MCF 10A (cell line): ENCODE measurements at regions not wholly inside any gene's neighbourhood (a gene's known extent, or its start where the extent isn't known, plus 50 kb on each side); places are given as distances from the start of the nearest gene placed in this dataset.

Experiments used
- BruUV-seq: library from RNA; stranded (reverse); fragments of 400-500 nt; replicated peaks from 2 replicates; lab custom pipeline; 2021; lab: Mats Ljungman, UMichigan
- CTCF ChIA-PET: fragments of 300-600 bp; sonication (Branson Sonifier 250); formaldehyde crosslinking; extraction: SDS; loops from one replicate; lab custom pipeline; 2021; ENCODE audit warnings: antibody characterized with exemption, inconsistent platforms; lab: Yijun Ruan, JAX
- POLR2A ChIA-PET: fragments of 300-600, 350-650 bp; sonication (Branson Sonifier 250); formaldehyde crosslinking; extraction: SDS; loops from one replicate; lab custom pipeline; 2020; ENCODE audit warnings: antibody characterized with exemption, inconsistent platforms; lab: Yijun Ruan, JAX
- DNase-seq: peaks from one replicate; pipeline ENCODE4 v3.0.0-alpha.2; 2018; ENCODE audit not compliant: unreplicated experiment
- H3K27ac Mint-ChIP-seq: one replicate; pipeline ENCODE4 v1.8.0; 2022; ENCODE audit warnings: mild to moderate bottlenecking, low read depth, mixed read lengths; ENCODE audit not compliant: unreplicated experiment
- H3K27me3 Mint-ChIP-seq: one replicate; pipeline ENCODE4 v1.8.0; 2022; ENCODE audit warnings: mixed read lengths; ENCODE audit not compliant: insufficient read depth, unreplicated experiment
- H3K36me3 Mint-ChIP-seq: one replicate; pipeline ENCODE4 v1.8.0; 2022; ENCODE audit warnings: mild to moderate bottlenecking, moderate library complexity, mixed read lengths; ENCODE audit not compliant: insufficient read depth, unreplicated experiment
- H3K4me1 Mint-ChIP-seq: one replicate; pipeline ENCODE4 v1.8.0; 2022; ENCODE audit warnings: mixed read lengths; ENCODE audit not compliant: insufficient read depth, unreplicated experiment
- H3K4me3 Mint-ChIP-seq: one replicate; pipeline ENCODE4 v1.8.0; 2022; ENCODE audit warnings: mild to moderate bottlenecking, moderate library complexity, mixed read lengths; ENCODE audit not compliant: unreplicated experiment
- H3K9me3 Mint-ChIP-seq: one replicate; pipeline ENCODE4 v1.8.0; 2022; ENCODE audit warnings: mixed read lengths; ENCODE audit not compliant: unreplicated experiment
- CTCF ChIP-seq: fragments of 200-600 bp; IDR thresholded peaks from one replicate; pipeline ENCODE4 v1.8.0; 2022; ENCODE audit warnings: antibody characterized with exemption, mild to moderate bottlenecking; ENCODE audit not compliant: unreplicated experiment
- intact Hi-C: fragments of 100-400 bp; cut with micrococcal nuclease; formaldehyde crosslinking; loops from 2 replicates; pipeline ENCODE4 v1.14.1; 2022

- CTCF ChIA-PET: interaction anchor here (1.4 to 2.8 kb wide), 3 partner anchors 15 to 641 kb away, joined by 4 to 20 read pairs (median 5); no protein-coding TSS in a partner anchor
- BruUV-seq: no TSS peak
Observed at GRCh38 chr3:59213860-59214259, 164.0 kb upstream of the CFAP20DC start.

DNA sequence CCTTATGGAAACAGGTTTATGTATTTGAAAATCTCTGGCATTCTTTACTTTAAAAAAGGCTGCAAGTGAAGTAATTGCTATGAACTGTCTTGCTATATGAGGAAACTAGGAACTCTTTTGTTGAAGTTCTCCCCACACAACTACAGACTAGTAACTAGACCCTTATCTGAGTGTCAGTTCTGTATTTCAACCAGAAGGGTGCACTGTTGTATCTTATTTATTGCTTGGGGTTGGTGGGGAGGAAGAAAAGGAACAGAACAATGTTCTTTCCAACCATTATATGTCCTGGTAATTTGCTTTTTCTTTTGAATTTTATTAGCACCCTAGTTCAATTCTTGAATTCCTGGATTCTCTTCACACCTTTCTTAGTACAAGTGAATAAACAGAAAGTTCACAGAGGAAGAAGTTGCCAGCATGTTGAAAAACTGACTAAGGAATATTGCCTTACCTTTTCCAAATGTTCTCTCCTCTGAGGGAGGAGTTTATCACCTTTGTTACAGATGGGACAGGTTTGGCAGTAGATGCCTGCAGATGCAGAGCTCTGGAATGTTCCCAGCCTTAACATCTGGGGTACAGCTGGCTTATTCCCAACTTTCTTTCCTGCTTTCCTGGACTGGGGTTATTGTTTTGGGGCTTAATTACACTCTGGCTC is 162.4 kb upstream of the CFAP20DC start:
- CTCF ChIA-PET: interaction anchor here (0.6 to 3.4 kb wide), 31 partner anchors 11 to 1737 kb away, joined by 3 to 30 read pairs (median 4); no protein-coding TSS in a partner anchor
- H3K27ac Mint-ChIP-seq: no peak overlapping the region
- no peaks in the 10 kb centered on the region for H3K9me3 Mint-ChIP-seq
- H3K4me3 Mint-ChIP-seq: no peak overlapping the region
- peaks cover 5% of the 10 kb centered on the region for H3K4me1 Mint-ChIP-seq
- no peaks in the 10 kb centered on the region for H3K36me3 Mint-ChIP-seq
- no TSS peak for BruUV-seq
- DNase-seq: peak; percentile 50
- no peaks in the 10 kb centered on the region for H3K27me3 Mint-ChIP-seq
- peak; percentile 70 for TF ChIP-seq CTCF
- POLR2A ChIA-PET: interaction anchor here (0.7 to 0.9 kb wide), 3 partner anchors 17 to 359 kb away, joined by 3 read pairs; no protein-coding TSS in a partner anchor
- intact Hi-C loops: loop anchor here (1.0 to 10.0 kb wide), 6 partner anchors 213 to 1533 kb away; no protein-coding TSS in a partner anchor

More at GRCh38 chr3:59213860-59214259, 164.0 kb upstream of the CFAP20DC start:
- H3K27me3 Mint-ChIP-seq: no peaks in the 10 kb centered on the region
- no peak for DNase-seq
- intact Hi-C loops: loop anchor here (2.0 to 10.0 kb wide), 3 partner anchors 211 to 1531 kb away; no protein-coding TSS in a partner anchor
- H3K4me3 Mint-ChIP-seq: no peak overlapping the region
- POLR2A ChIA-PET: no interaction called here
- no peaks in the 10 kb centered on the region for H3K9me3 Mint-ChIP-seq
- H3K4me1 Mint-ChIP-seq: peaks cover 5% of the 10 kb centered on the region
- H3K36me3 Mint-ChIP-seq: no peaks in the 10 kb centered on the region
- H3K27ac Mint-ChIP-seq: no peak overlapping the region
- TF ChIP-seq CTCF: no peak

DNA sequence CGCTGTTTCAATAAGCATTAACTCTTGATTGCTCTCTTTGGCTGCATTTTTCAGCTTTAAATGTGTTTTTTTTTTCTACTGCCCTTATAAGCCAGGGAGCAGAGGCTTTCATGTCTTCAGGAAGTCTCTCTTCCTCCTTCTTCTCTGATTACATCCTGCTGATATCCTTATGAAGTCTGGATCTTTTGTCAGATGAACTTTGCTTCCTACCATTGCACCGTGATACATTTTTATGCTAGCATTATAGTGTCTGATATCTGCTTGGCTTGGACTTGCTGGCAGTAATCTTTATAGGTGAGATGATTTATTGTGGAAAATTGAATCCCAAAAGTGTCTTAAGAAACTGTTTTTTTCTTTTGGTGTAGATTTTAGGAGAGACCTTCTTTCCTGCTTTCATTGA is 160.4 kb upstream of the CFAP20DC start:
- POLR2A ChIA-PET: interaction anchor here (0.5 kb wide), 1 partner anchor 165 kb away, joined by 3 read pairs; no protein-coding TSS in a partner anchor
- H3K4me1 Mint-ChIP-seq: peaks cover 5% of the 10 kb centered on the region
- intact Hi-C loops: loop anchor here (10.0 kb wide), 2 partner anchors 215 to 1535 kb away; no protein-coding TSS in a partner anchor
- DNase-seq: no peak
- H3K27ac Mint-ChIP-seq: no peak overlapping the region
- H3K9me3 Mint-ChIP-seq: no peaks in the 10 kb centered on the region
- CTCF ChIA-PET: interaction anchor here (0.6 to 3.4 kb wide), 6 partner anchors 16 to 649 kb away, joined by 3 to 30 read pairs (median 4); no protein-coding TSS in a partner anchor
- no peak for TF ChIP-seq CTCF
- H3K36me3 Mint-ChIP-seq: no peaks in the 10 kb centered on the region
- H3K4me3 Mint-ChIP-seq: no peak overlapping the region
- BruUV-seq: no TSS peak
- no peaks in the 10 kb centered on the region for H3K27me3 Mint-ChIP-seq

- no peaks in the 10 kb centered on the region for H3K36me3 Mint-ChIP-seq
- no peak for TF ChIP-seq CTCF
- intact Hi-C loops: no loop called here
- BruUV-seq: no TSS peak
- no peaks in the 10 kb centered on the region for H3K27me3 Mint-ChIP-seq
- H3K27ac Mint-ChIP-seq: peak overlapping the region; percentile 71
- H3K4me1 Mint-ChIP-seq: peaks cover 19% of the 10 kb centered on the region
- H3K9me3 Mint-ChIP-seq: no peaks in the 10 kb centered on the region
- no peak overlapping the region for H3K4me3 Mint-ChIP-seq
- POLR2A ChIA-PET: interaction anchor here (0.7 to 1.4 kb wide), 3 partner anchors 15 to 1371 kb away, joined by 3 to 4 read pairs (median 3); no protein-coding TSS in a partner anchor
- peak; percentile 26 for DNase-seq
- CTCF ChIA-PET: no interaction called here
Observed at GRCh38 chr3:59192473-59192872, 142.6 kb upstream of the CFAP20DC start.
